SU-DHL-6 (cell line): ENCODE measurements at regions not wholly inside any gene's neighbourhood (a gene's known extent, or its start where the extent isn't known, plus 50 kb on each side); places are given as distances from the start of the nearest gene placed in this dataset.
"Not testable (repeated sequence)": the region's sequence is repeated elsewhere in the genome, so short reads cannot be mapped to it uniquely, and the experiment has no call there.

Source experiments
- H2AFZ ChIP-seq: fragments of 200-600 bp; sonication (generic); 2 replicates; pipeline ENCODE4 v1.6.1; 2014; ENCODE audit warnings: low read depth, mild to moderate bottlenecking, moderate library complexity, mixed read lengths, antibody characterized with exemption, low read length; ENCODE audit not compliant: severe bottlenecking
- H3F3A ChIP-seq: fragments of 200-600 bp; shearing (Covaris generic); 2 replicates; pipeline ENCODE4 v1.6.0; 2016; ENCODE audit warnings: antibody characterized with exemption, mild to moderate bottlenecking; ENCODE audit not compliant: insufficient read depth
- H3K27ac ChIP-seq: fragments of 200-600 bp; sonication (generic); 2 replicates; pipeline ENCODE4 v1.5.1; 2016; ENCODE audit warnings: low read depth, mild to moderate bottlenecking, low read length, moderate library complexity, mixed read lengths
- H3K27me3 ChIP-seq: fragments of 200-600 bp; sonication (generic), shearing (Covaris generic); 2 replicates; pipeline ENCODE4 v1.6.0; 2014; ENCODE audit warnings: mild to moderate bottlenecking, low read length
- H3K36me3 ChIP-seq: fragments of 200-600 bp; sonication (generic); 2 replicates; pipeline ENCODE4 v1.6.1; 2014; ENCODE audit warnings: mild to moderate bottlenecking, low read length, mixed read lengths
- H3K4me2 ChIP-seq: fragments of 300-600, 200-600 bp; shearing (Covaris generic), sonication (generic); 2 replicates; pipeline ENCODE4 v1.6.0; 2014; ENCODE audit warnings: low read length, low read depth, mild to moderate bottlenecking; ENCODE audit not compliant: poor library complexity, severe bottlenecking
- H3K4me3 ChIP-seq: fragments of 200-600 bp; sonication (generic); 2 replicates; pipeline ENCODE4 v1.5.1; 2014; ENCODE audit warnings: antibody characterized with exemption, low read length, mild to moderate bottlenecking, mixed read lengths; ENCODE audit not compliant: insufficient read depth, poor library complexity, severe bottlenecking
- H3K79me2 ChIP-seq: fragments of 200-600 bp; sonication (generic); 2 replicates; pipeline ENCODE4 v1.6.1; 2014; ENCODE audit warnings: mild to moderate bottlenecking, low read length, moderate library complexity; ENCODE audit not compliant: insufficient read depth
- H3K9ac ChIP-seq: fragments of 200-600 bp; sonication (generic); 2 replicates; pipeline ENCODE4 v1.7.0; 2014; ENCODE audit warnings: mild to moderate bottlenecking, low read length
- H3K9me2 ChIP-seq: fragments of 200-600 bp; sonication (generic); replicated peaks from 2 replicates; pipeline ENCODE4 v1.6.1; 2014; ENCODE audit warnings: low read length; ENCODE audit not compliant: insufficient read depth
- H3K9me3 ChIP-seq: fragments of 200-600 bp; sonication (generic); 2 replicates; pipeline ENCODE4 v1.6.1; 2014; ENCODE audit warnings: low read length, mixed read lengths; ENCODE audit not compliant: insufficient read depth
- H4K20me1 ChIP-seq: fragments of 200-600 bp; sonication (generic); 2 replicates; pipeline ENCODE4 v1.6.1; 2014; ENCODE audit warnings: low read depth, mild to moderate bottlenecking, antibody characterized with exemption, low read length, moderate library complexity, mixed read lengths
- EZH2phosphoT487 ChIP-seq: fragments of 200-600 bp; sonication (generic), shearing (Covaris generic); conservative IDR thresholded peaks from 2 replicates; pipeline ENCODE4 v1.6.1; 2018; ENCODE audit warnings: mild to moderate bottlenecking, antibody characterized with exemption, low read length, moderate library complexity, mixed read lengths
- TF ChIP-seq, protein P1 (sequence below): fragments of 200-600 bp; sonication (generic); IDR thresholded peaks from one replicate; pipeline ENCODE4 v1.5.1; 2017; ENCODE audit warnings: antibody characterized with exemption, mild to moderate bottlenecking, low read length, moderate library complexity; ENCODE audit not compliant: insufficient read depth, poor library complexity, severe bottlenecking

DNA sequence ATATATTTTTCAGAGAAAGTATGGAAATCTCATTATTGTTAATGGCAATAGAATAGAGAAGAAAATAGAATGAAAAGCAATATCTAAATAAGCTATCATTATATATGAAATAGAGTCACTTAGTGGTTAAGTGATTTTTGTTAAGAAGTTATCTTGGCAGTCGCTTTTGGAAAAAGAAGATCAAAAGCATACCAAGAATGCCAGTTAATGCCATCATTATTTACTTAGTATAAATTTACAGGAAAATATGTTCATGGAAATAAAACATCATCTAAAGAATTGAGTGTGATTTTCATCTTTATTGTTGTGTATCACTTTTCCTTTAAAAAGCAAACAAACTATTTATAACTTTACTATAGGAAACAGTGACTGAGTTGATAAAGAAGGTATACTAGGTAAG, 85.3 kb upstream of the GPR101 start:
- H3K9me2 ChIP-seq = no peaks in the 10 kb centered on the region
- H3K9ac ChIP-seq = no peak overlapping the region
- H2AFZ ChIP-seq = no peak overlapping the region
- no peaks in the 10 kb centered on the region for H3K27me3 ChIP-seq
- H3K79me2 ChIP-seq = no peaks in the 10 kb centered on the region
- TF ChIP-seq, protein P1, sequence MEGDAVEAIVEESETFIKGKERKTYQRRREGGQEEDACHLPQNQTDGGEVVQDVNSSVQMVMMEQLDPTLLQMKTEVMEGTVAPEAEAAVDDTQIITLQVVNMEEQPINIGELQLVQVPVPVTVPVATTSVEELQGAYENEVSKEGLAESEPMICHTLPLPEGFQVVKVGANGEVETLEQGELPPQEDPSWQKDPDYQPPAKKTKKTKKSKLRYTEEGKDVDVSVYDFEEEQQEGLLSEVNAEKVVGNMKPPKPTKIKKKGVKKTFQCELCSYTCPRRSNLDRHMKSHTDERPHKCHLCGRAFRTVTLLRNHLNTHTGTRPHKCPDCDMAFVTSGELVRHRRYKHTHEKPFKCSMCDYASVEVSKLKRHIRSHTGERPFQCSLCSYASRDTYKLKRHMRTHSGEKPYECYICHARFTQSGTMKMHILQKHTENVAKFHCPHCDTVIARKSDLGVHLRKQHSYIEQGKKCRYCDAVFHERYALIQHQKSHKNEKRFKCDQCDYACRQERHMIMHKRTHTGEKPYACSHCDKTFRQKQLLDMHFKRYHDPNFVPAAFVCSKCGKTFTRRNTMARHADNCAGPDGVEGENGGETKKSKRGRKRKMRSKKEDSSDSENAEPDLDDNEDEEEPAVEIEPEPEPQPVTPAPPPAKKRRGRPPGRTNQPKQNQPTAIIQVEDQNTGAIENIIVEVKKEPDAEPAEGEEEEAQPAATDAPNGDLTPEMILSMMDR = no peak
- no peak for TF ChIP-seq EZH2phosphoT487
- no peaks in the 10 kb centered on the region for H4K20me1 ChIP-seq
- no peak overlapping the region for H3K27ac ChIP-seq
- no peak overlapping the region for H3K4me3 ChIP-seq
- no peak overlapping the region for H3K4me2 ChIP-seq
- no peaks in the 10 kb centered on the region for H3K36me3 ChIP-seq
- H3K9me3 ChIP-seq = no peaks in the 10 kb centered on the region
- no peaks in the 10 kb centered on the region for H3F3A ChIP-seq

DNA sequence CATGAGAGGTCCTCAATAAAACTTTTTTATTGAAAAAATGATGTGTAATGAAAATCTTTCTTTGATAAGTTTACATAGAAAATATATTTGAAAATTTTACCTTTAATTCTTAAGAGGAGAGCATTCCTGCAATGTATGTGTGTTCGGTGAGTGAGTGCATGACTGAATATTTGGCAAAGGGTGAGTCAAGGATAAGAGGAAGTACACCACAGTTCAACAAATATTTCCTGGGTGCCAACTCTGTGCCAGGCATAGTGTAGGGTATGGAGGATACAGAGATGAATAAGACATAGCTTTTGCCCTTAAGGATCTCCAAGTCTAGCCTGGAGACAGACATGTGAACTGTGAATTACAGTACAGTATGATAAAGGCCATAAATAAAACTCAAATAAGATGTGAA, 84.7 kb upstream of the GPR101 start:
- no peaks in the 10 kb centered on the region for H3K27me3 ChIP-seq
- H4K20me1 ChIP-seq = no peaks in the 10 kb centered on the region
- no peaks in the 10 kb centered on the region for H3K36me3 ChIP-seq
- no peak overlapping the region for H3K4me3 ChIP-seq
- H3K4me2 ChIP-seq = no peak overlapping the region
- H3K9me3 ChIP-seq = no peaks in the 10 kb centered on the region
- H3K79me2 ChIP-seq = no peaks in the 10 kb centered on the region
- H3K9ac ChIP-seq = no peak overlapping the region
- TF ChIP-seq EZH2phosphoT487 = no peak
- TF ChIP-seq, protein P1 = no peak
- H2AFZ ChIP-seq = no peak overlapping the region
- H3F3A ChIP-seq = no peaks in the 10 kb centered on the region
- no peaks in the 10 kb centered on the region for H3K9me2 ChIP-seq
- H3K27ac ChIP-seq = no peak overlapping the region

DNA sequence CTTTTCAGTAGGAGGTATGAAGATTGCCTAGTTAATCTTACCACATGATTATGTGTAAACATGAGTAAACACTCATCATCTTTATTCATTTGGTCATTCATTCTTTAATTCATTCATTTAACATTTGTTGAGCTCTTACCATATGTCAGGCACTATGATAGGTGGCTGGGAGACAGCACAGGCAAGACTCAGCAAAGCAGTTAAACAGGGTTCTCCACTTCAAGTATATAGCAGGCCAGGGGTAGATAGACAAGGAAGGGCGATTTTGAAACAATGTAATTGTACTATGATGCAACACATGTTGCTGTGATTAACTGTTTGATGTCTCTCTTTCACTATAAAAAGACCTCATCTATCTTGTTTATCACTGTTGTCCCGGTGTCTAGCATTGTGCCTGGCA, 84.3 kb upstream of the GPR101 start:
- Histone ChIP-seq H3K4me2 (no peak overlapping the region), H3K27me3 (no peaks in the 10 kb centered on the region), H3F3A (no peaks in the 10 kb centered on the region), H3K9me3 (no peaks in the 10 kb centered on the region), H3K9me2 (no peaks in the 10 kb centered on the region), H3K27ac (no peak overlapping the region), H2AFZ (no peak overlapping the region), H3K4me3 (no peak overlapping the region), H3K9ac (no peak overlapping the region), H3K79me2 (no peaks in the 10 kb centered on the region), H3K36me3 (no peaks in the 10 kb centered on the region), H4K20me1 (no peaks in the 10 kb centered on the region)
- TF ChIP-seq EZH2phosphoT487 = no peak
- TF ChIP-seq, protein P1 = no peak

DNA sequence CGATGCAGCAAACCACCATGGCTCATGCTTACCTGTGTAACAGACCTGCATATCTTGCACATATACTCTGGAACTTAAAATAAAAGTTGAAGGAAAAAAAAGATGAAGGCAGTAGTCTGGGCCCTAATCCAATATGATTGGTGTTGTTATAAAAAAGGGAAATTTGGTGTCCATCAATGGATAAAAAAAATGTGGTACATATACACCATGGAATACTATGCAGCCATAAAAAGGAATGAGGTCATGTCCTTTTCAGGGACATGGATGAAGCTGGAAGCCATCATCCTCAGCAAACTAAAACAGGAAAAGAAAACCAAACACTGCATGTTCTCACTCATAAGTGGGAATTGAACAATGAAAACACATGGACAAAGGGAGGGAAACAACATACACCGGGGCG, 74.1 kb upstream of the GPR101 start:
- H3K9me2 ChIP-seq, H2AFZ ChIP-seq, H3K36me3 ChIP-seq, H3F3A ChIP-seq, H3K4me2 ChIP-seq, H3K9me3 ChIP-seq, H3K79me2 ChIP-seq, H4K20me1 ChIP-seq, H3K27me3 ChIP-seq, H3K4me3 ChIP-seq, H3K27ac ChIP-seq, H3K9ac ChIP-seq: not testable (repeated sequence)
